Stimulated activated CD8-positive, alpha-beta memory T cell treated with anti-CD3 and anti-CD28 coated beads, Interleukin-7, amount 100 ng/mL, for 4 hours (primary cell): ENCODE measurements at regions not wholly inside any gene's neighbourhood (a gene's known extent, or its start where the extent isn't known, plus 50 kb on each side); places are given as distances from the start of the nearest gene placed in this dataset.

Experiments used
- DNase-seq, 2 donors: peaks; one replicate each; pipeline ENCODE4 v3.0.0-alpha.2; 2020; ENCODE audit warnings: low read depth in 2 of 2

DNA sequence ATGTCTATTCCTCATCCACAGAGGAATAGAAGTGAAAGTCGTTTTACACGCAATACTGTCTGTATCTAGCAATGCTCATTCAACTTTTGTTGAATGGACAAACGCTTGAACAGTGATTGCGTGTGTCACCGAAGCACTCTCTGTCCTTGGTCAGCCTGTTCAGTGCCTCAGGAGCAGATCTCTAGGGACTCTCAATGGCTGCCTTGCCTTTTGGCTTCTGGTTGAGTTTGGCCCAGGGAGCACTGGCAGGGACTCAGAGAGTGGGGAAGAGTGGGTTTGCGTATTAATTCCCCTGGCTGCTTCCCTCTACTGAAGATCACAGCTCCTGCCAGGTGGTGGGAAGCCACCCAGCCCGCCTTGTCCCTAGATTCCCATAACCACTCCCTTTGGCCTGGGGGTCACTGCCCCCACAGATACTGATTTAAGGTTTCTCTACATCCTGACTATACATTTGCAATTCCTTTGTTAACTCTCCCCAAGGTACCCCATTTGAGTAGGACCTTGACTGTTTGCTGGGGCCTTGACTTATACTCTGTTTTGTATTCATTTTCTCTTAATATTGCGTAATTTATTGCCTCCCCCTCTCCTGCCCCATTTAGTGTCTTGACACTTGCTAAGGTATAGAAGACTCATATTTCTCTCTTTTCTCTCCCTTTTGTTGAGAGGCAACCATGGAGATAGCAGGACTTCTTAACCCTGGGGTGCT lies 61.7 kb upstream of the USP24 start:
- no peak for DNase-seq

DNA sequence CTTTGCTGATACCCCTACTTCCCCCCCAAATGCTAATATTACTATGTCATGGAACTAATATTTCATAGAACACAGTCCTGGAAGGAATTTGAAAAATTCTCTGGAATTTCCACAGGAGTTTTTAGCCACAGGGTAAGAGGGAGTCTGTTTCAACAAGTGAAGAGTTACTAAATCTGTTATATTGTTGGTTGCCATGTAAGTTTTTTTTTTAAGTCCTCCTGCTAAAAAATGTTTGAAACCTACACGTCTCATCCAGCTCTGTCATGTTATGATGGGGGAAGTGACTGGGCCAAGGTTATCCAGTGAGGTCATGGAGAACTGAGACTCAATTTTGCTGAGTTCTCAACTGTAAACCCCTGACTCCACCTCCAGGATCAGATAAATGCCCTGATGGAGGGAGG lies 60.8 kb upstream of the USP24 start:
- DNase-seq = no peak

DNA sequence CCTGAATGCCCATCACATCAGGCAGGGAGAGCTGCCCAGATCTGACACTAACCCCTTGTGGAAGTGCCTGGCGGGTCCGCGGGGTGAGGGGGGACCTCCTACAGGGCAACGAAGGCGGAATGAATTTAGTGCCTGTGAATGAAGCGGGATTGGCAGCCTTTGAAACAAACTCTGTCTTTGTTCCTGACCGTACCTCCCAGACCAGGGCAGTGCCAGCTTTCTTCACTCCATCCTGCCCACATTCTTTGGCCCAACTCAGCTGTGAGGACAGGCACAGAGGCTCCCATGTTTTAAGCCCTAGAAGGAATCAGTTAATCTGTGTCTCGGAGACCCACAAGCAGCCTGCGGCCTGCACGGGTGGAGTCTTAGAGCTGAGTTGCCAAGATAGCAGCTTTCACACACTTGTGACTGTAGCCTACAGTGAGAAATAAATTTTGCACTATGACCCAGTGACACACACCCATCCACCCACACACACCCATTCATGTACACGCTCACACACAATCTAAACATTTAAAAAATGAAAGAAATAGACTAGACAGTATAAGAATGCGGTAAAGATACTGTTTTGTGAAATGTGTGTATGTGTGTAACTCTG lies 60.1 kb upstream of the USP24 start:
- no peak for DNase-seq

DNA sequence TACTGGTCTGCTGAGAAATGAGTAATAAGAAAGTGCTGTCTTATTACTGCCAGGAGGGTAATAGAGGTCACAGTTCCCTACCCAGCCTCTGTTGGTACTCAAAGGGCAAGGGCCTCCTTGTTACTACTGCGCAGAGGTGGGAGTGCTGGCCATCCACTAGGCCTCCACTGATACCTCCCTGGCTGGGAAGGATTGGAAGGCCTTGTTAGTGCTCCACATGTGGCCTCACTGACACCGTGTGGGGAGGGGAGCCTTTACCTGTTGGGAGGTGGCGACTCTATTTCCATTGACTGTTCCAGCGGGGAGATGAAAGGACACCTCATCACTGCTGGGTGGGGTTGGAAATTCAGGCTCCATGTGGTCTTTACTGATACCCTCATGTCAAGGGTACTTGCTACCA lies 57.8 kb upstream of the USP24 start:
- DNase-seq = no peak
